ENCODE measurements at regions not wholly inside any gene's neighbourhood (a gene's known extent, or its start where the extent isn't known, plus 50 kb on each side); places are given as distances from the start of the nearest gene placed in this dataset.

DNA sequence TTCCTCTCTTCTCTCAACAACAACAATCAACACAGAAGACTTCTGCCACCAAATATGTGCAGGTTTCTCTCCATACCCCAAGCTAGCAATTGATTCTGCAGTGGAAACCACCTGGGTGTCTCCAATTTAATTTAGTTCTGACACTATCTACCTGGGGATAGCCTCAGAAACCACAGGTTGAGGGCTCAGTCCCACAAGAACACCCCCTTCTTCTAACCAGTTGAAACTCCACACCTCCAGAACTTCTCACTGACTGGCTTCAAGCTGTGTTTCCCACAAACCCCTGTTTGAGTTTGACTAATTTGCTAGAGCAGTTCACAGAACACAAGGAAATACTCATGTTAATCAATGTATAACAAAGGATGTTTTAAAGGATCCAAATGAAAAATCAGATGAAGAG, 52.5 kb upstream of the SPTLC3 start:
- H3K9ac ChIP-seq (ENCODE audit: low read length): no peak overlapping the region
- no peaks in the 10 kb centered on the region for H3K9me2 ChIP-seq (replicated peaks; ENCODE audit: insufficient read depth, low read length)
- H3K4me1 ChIP-seq (ENCODE audit: low read length): no peaks in the 10 kb centered on the region
- H3K79me2 ChIP-seq (ENCODE audit: low read length): no peaks in the 10 kb centered on the region
- no peak overlapping the region for H3K27ac ChIP-seq (ENCODE audit: low read length)
- H3K9me3 ChIP-seq (ENCODE audit: low read length): no peaks in the 10 kb centered on the region
- no peak overlapping the region for H2AFZ ChIP-seq (ENCODE audit: low read length)
- DNase-seq: no peak
- no peak overlapping the region for H3K4me2 ChIP-seq (ENCODE audit: low read depth, low read length, poor library complexity, severe bottlenecking)
- no peaks in the 10 kb centered on the region for H3K27me3 ChIP-seq (ENCODE audit: low read length)
- no peaks in the 10 kb centered on the region for H4K20me1 ChIP-seq (ENCODE audit: insufficient read depth, low read depth, low read length)
- H3K36me3 ChIP-seq (ENCODE audit: insufficient read depth, low read length): no peaks in the 10 kb centered on the region
- no peak overlapping the region for H3K4me3 ChIP-seq (ENCODE audit: low read length)

DNA sequence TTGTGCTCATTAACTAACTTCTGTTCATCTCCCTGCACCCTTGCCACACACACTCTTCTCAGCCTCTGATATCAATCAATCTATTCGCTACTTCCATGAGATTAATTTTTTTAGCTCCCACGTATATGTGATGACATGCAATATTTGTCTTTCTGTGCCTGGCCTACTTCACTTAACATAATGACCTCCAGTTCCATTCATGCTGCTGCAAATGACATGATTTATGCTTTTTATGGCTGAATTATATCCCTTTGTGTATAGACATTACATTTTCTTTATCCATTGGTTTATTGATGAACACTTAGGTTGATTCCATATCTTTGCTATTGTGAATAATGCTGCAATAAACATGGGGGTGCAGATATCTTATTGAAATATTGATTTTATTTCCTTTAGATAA, 50.8 kb upstream of the SPTLC3 start:
- Histone ChIP-seq H3K9ac (ENCODE audit: low read length) (no peak overlapping the region), H3K79me2 (ENCODE audit: low read length) (no peaks in the 10 kb centered on the region), H3K9me3 (ENCODE audit: low read length) (no peaks in the 10 kb centered on the region), H3K4me1 (ENCODE audit: low read length) (no peaks in the 10 kb centered on the region), H2AFZ (ENCODE audit: low read length) (no peak overlapping the region), H3K27me3 (ENCODE audit: low read length) (no peaks in the 10 kb centered on the region), H3K9me2 (replicated peaks; ENCODE audit: insufficient read depth, low read length) (no peaks in the 10 kb centered on the region), H3K27ac (ENCODE audit: low read length) (no peak overlapping the region), H3K4me2 (ENCODE audit: low read depth, low read length, poor library complexity, severe bottlenecking) (no peak overlapping the region), H3K4me3 (ENCODE audit: low read length) (no peak overlapping the region), H3K36me3 (ENCODE audit: insufficient read depth, low read length) (no peaks in the 10 kb centered on the region), H4K20me1 (ENCODE audit: insufficient read depth, low read depth, low read length) (no peaks in the 10 kb centered on the region)
- DNase-seq: no peak
